WTC11 (cell line): ENCODE measurements at regions not wholly inside any gene's neighbourhood (a gene's known extent, or its start where the extent isn't known, plus 50 kb on each side); places are given as distances from the start of the nearest gene placed in this dataset.

Experiments
- ATAC-seq: fragments of 200-7000 bp; cut with Tn5 transposase; 2 replicates; pipeline ENCODE4 v1.10.0; 2021; ENCODE audit warnings: mild to moderate bottlenecking, moderate library complexity
- CTCF ChIA-PET: fragments of 300-600 bp; sonication (Branson Sonifier 250); formaldehyde crosslinking; loops from one replicate; lab custom pipeline; 2021; ENCODE audit warnings: antibody characterized with exemption; lab: Charles Lee
- POLR2A ChIA-PET: fragments of 350-600 bp; sonication (Branson Sonifier 250); formaldehyde crosslinking; loops from one replicate; lab custom pipeline; 2021; ENCODE audit warnings: antibody characterized with exemption; lab: Charles Lee
- DNase-seq: peaks from one replicate; pipeline ENCODE4 v3.0.0; 2021; ENCODE audit warnings: low spot score
- H3K27ac Mint-ChIP-seq: 2 replicates; pipeline ENCODE4 v1.8.0; 2021; ENCODE audit warnings: mixed read lengths
- H3K27me3 Mint-ChIP-seq: 2 replicates; pipeline ENCODE4 v1.8.0; 2021; ENCODE audit warnings: low read depth, mild to moderate bottlenecking, moderate library complexity, mixed read lengths
- H3K36me3 Mint-ChIP-seq: 2 replicates; pipeline ENCODE4 v1.8.0; 2021; ENCODE audit warnings: mixed read lengths
- H3K4me1 Mint-ChIP-seq: 2 replicates; pipeline ENCODE4 v1.8.0; 2022; ENCODE audit warnings: mixed read lengths
- H3K4me3 Mint-ChIP-seq: 2 replicates; pipeline ENCODE4 v1.8.0; 2021; ENCODE audit warnings: mild to moderate bottlenecking, moderate library complexity, mixed read lengths
- H3K9me3 Mint-ChIP-seq: 2 replicates; pipeline ENCODE4 v1.8.0; 2021; ENCODE audit warnings: mixed read lengths
- CREM ChIP-seq: sonication (generic); formaldehyde crosslinking; IDR thresholded peaks from 2 replicates; pipeline ENCODE4 v1.8.1; 2022; ENCODE audit warnings: mild to moderate bottlenecking, missing genetic modification reagents, moderate library complexity
- ESRRA ChIP-seq: sonication (generic); formaldehyde crosslinking; IDR thresholded peaks from 2 replicates; pipeline ENCODE4 v1.8.1; 2022; ENCODE audit warnings: mild to moderate bottlenecking, missing genetic modification reagents, borderline replicate concordance
- FOXP1 ChIP-seq: sonication (generic); formaldehyde crosslinking; IDR thresholded peaks from 2 replicates; pipeline ENCODE4 v1.8.0; 2022; ENCODE audit warnings: missing genetic modification reagents, mild to moderate bottlenecking, moderate library complexity, borderline replicate concordance
- GRHL2 ChIP-seq: fragments of 250-450 bp; sonication (Bioruptor Pico); IDR thresholded peaks from 2 replicates; pipeline ENCODE4 v1.8.0; 2022; ENCODE audit warnings: mild to moderate bottlenecking, moderate library complexity; ENCODE audit not compliant: insufficient replicate concordance, severe bottlenecking
- GTF2I ChIP-seq: fragments of 250-450 bp; sonication (Bioruptor Pico); conservative IDR thresholded peaks from 2 replicates; pipeline ENCODE4 v1.4.0; 2021; ENCODE audit warnings: mild to moderate bottlenecking
- HMGA2 ChIP-seq: fragments of 250-450 bp; sonication (Bioruptor Pico); IDR thresholded peaks from 2 replicates; pipeline ENCODE4 v1.4.0; 2021; ENCODE audit warnings: mild to moderate bottlenecking, moderate library complexity
- JUN ChIP-seq: sonication (generic); formaldehyde crosslinking; IDR thresholded peaks from 2 replicates; pipeline ENCODE4 v1.8.0; 2023; ENCODE audit warnings: mild to moderate bottlenecking, missing genetic modification reagents
- KAT7 ChIP-seq: sonication (generic); formaldehyde crosslinking; IDR thresholded peaks from 2 replicates; pipeline ENCODE4 v1.8.1; 2023; ENCODE audit warnings: missing genetic modification reagents, mild to moderate bottlenecking, borderline replicate concordance
- NFATC4 ChIP-seq: fragments of 250-450 bp; sonication (Bioruptor Pico); IDR thresholded peaks from 2 replicates; pipeline ENCODE4 v1.9.0; 2021; ENCODE audit warnings: mild to moderate bottlenecking
- NR1H2 ChIP-seq: sonication (generic); formaldehyde crosslinking; IDR thresholded peaks from 2 replicates; pipeline ENCODE4 v1.9.0; 2021; ENCODE audit warnings: mild to moderate bottlenecking, moderate library complexity, missing genetic modification reagents
- TCF7 ChIP-seq: sonication (generic); formaldehyde crosslinking; IDR thresholded peaks from 2 replicates; pipeline ENCODE4 v1.8.0; 2022; ENCODE audit warnings: mild to moderate bottlenecking, low read depth, missing genetic modification reagents, moderate library complexity
- ZNF121 ChIP-seq: sonication (generic); formaldehyde crosslinking; IDR thresholded peaks from 2 replicates; pipeline ENCODE4 v1.8.0; 2023; ENCODE audit warnings: missing genetic modification reagents
- ZNF138 ChIP-seq: sonication (generic); formaldehyde crosslinking; conservative IDR thresholded peaks from 2 replicates; pipeline ENCODE4 v1.8.1; 2022; ENCODE audit warnings: mild to moderate bottlenecking, moderate library complexity, missing genetic modification reagents
- ZNF671 ChIP-seq: fragments of 250-450 bp; sonication (Bioruptor Pico); IDR thresholded peaks from 2 replicates; pipeline ENCODE4 v1.8.0; 2021; ENCODE audit warnings: mild to moderate bottlenecking
- TF ChIP-seq, protein P1 (sequence below): fragments of 250-450 bp; sonication (Bioruptor Pico); IDR thresholded peaks from 2 replicates; pipeline ENCODE4 v1.8.0; 2021; ENCODE audit warnings: mild to moderate bottlenecking
- TF ChIP-seq, protein P2 (sequence below): sonication (generic); formaldehyde crosslinking; IDR thresholded peaks from 2 replicates; pipeline ENCODE4 v1.8.1; 2022; ENCODE audit warnings: mild to moderate bottlenecking, missing genetic modification reagents, moderate library complexity, borderline replicate concordance
- TF ChIP-seq, protein P3 (sequence below): sonication (generic); formaldehyde crosslinking; IDR thresholded peaks from 2 replicates; pipeline ENCODE4 v1.8.1; 2023; ENCODE audit warnings: mild to moderate bottlenecking, missing genetic modification reagents, borderline replicate concordance
- TF ChIP-seq, protein P4 (sequence below): sonication (generic); formaldehyde crosslinking; IDR thresholded peaks from 2 replicates; pipeline ENCODE4 v1.8.1; 2022; ENCODE audit warnings: missing genetic modification reagents, borderline replicate concordance
- TF ChIP-seq, protein P5 (sequence below): sonication (generic); formaldehyde crosslinking; IDR thresholded peaks from 2 replicates; pipeline ENCODE4 v1.8.1; 2023; ENCODE audit warnings: mild to moderate bottlenecking, missing genetic modification reagents, moderate library complexity
- TF ChIP-seq, protein P6 (sequence below): sonication (generic); formaldehyde crosslinking; IDR thresholded peaks from 2 replicates; pipeline ENCODE4 v1.8.1; 2022; ENCODE audit warnings: mild to moderate bottlenecking, moderate library complexity, missing genetic modification reagents

DNA sequence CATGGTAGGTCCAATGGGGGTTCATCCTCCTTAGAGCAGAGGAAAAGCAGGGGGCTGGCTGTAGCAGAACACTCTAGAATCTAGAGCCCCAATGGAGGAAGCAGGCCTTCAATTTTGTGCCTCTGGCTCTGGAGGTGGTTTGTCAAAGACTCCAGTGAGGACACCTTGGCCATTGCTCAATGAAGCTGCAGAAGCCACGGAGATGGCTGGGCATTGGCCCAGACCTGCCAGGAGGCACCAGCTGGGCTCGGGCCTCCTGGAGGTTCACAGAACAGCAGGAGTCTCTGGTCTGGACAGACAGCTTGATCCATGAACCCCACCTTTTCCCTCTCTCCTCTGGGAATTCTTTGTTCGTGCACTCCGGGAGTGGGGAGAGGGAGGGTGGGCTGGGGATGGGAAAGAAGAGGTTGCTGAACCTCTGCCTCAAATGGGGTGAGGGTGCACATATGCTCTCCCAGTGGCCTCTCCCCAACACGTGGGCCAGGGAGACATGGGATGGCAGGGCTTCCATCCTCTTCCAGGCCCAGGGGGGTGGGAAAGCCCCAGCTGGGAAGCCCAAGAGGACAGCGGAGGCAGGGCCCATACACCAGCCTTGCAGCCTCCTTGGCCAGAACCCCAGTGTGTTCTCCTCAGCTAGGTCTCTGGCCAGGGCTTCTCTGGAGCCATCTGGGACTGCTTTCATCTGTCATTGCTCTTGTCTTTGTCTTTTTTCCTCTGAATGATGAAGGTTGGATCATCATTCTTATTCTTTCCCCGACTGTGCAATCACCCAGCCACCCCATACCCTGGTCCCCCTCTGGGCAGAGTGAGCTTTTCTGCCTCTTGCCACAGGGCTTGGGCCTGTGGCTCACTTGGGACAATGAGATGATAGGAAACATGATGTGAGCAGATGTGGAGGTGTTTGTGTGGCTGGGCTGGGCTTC lies 1019.4 kb downstream of the BRD1 start:
- TF ChIP-seq GTF2I (CRISPR knock-in tag) (no peak), ESRRA (CRISPR knock-in tag) (no peak), NFATC4 (CRISPR knock-in tag) (no peak), NR1H2 (CRISPR knock-in tag) (no peak), ZNF121 (CRISPR knock-in tag) (no peak), HMGA2 (CRISPR knock-in tag) (no peak), FOXP1 (CRISPR knock-in tag) (no peak), GRHL2 (CRISPR knock-in tag) (no peak), ZNF671 (no peak), CREM (no peak), TCF7 (CRISPR knock-in tag) (no peak), JUN (CRISPR knock-in tag) (no peak), KAT7 (CRISPR knock-in tag) (no peak), ZNF138 (CRISPR knock-in tag) (no peak)
- TF ChIP-seq, protein P1, sequence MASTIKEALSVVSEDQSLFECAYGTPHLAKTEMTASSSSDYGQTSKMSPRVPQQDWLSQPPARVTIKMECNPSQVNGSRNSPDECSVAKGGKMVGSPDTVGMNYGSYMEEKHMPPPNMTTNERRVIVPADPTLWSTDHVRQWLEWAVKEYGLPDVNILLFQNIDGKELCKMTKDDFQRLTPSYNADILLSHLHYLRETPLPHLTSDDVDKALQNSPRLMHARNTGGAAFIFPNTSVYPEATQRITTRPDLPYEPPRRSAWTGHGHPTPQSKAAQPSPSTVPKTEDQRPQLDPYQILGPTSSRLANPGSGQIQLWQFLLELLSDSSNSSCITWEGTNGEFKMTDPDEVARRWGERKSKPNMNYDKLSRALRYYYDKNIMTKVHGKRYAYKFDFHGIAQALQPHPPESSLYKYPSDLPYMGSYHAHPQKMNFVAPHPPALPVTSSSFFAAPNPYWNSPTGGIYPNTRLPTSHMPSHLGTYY: no peak
- TF ChIP-seq, protein P2, sequence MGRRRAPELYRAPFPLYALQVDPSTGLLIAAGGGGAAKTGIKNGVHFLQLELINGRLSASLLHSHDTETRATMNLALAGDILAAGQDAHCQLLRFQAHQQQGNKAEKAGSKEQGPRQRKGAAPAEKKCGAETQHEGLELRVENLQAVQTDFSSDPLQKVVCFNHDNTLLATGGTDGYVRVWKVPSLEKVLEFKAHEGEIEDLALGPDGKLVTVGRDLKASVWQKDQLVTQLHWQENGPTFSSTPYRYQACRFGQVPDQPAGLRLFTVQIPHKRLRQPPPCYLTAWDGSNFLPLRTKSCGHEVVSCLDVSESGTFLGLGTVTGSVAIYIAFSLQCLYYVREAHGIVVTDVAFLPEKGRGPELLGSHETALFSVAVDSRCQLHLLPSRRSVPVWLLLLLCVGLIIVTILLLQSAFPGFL (CRISPR knock-in tag): no peak
- TF ChIP-seq, protein P3, sequence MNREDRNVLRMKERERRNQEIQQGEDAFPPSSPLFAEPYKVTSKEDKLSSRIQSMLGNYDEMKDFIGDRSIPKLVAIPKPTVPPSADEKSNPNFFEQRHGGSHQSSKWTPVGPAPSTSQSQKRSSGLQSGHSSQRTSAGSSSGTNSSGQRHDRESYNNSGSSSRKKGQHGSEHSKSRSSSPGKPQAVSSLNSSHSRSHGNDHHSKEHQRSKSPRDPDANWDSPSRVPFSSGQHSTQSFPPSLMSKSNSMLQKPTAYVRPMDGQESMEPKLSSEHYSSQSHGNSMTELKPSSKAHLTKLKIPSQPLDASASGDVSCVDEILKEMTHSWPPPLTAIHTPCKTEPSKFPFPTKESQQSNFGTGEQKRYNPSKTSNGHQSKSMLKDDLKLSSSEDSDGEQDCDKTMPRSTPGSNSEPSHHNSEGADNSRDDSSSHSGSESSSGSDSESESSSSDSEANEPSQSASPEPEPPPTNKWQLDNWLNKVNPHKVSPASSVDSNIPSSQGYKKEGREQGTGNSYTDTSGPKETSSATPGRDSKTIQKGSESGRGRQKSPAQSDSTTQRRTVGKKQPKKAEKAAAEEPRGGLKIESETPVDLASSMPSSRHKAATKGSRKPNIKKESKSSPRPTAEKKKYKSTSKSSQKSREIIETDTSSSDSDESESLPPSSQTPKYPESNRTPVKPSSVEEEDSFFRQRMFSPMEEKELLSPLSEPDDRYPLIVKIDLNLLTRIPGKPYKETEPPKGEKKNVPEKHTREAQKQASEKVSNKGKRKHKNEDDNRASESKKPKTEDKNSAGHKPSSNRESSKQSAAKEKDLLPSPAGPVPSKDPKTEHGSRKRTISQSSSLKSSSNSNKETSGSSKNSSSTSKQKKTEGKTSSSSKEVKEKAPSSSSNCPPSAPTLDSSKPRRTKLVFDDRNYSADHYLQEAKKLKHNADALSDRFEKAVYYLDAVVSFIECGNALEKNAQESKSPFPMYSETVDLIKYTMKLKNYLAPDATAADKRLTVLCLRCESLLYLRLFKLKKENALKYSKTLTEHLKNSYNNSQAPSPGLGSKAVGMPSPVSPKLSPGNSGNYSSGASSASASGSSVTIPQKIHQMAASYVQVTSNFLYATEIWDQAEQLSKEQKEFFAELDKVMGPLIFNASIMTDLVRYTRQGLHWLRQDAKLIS (CRISPR knock-in tag): no peak
- TF ChIP-seq, protein P4, sequence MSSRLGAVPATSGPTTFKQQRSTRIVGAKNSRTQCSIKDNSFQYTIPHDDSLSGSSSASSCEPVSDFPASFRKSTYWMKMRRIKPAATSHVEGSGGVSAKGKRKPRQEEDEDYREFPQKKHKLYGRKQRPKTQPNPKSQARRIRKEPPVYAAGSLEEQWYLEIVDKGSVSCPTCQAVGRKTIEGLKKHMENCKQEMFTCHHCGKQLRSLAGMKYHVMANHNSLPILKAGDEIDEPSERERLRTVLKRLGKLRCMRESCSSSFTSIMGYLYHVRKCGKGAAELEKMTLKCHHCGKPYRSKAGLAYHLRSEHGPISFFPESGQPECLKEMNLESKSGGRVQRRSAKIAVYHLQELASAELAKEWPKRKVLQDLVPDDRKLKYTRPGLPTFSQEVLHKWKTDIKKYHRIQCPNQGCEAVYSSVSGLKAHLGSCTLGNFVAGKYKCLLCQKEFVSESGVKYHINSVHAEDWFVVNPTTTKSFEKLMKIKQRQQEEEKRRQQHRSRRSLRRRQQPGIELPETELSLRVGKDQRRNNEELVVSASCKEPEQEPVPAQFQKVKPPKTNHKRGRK (CRISPR knock-in tag): no peak
- TF ChIP-seq, protein P5, sequence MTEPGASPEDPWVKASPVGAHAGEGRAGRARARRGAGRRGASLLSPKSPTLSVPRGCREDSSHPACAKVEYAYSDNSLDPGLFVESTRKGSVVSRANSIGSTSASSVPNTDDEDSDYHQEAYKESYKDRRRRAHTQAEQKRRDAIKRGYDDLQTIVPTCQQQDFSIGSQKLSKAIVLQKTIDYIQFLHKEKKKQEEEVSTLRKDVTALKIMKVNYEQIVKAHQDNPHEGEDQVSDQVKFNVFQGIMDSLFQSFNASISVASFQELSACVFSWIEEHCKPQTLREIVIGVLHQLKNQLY (CRISPR knock-in tag): no peak
- TF ChIP-seq, protein P6, sequence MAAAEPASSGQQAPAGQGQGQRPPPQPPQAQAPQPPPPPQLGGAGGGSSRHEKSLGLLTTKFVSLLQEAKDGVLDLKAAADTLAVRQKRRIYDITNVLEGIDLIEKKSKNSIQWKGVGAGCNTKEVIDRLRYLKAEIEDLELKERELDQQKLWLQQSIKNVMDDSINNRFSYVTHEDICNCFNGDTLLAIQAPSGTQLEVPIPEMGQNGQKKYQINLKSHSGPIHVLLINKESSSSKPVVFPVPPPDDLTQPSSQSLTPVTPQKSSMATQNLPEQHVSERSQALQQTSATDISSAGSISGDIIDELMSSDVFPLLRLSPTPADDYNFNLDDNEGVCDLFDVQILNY (CRISPR knock-in tag): no peak
- Mint-ChIP-seq H3K4me1 (no peaks in the 10 kb centered on the region), H3K4me3 (no peak overlapping the region), H3K9me3 (peaks cover 9% of the 10 kb centered on the region), H3K27ac (no peak overlapping the region), H3K27me3 (no peaks in the 10 kb centered on the region), H3K36me3 (no peaks in the 10 kb centered on the region)
- no peak for ATAC-seq
- ChIA-PET POLR2A (no interaction called here), CTCF (interaction anchor here (0.7 kb wide), 1 partner anchor 62 kb away, joined by 3 read pairs; no protein-coding TSS in a partner anchor)
- DNase-seq: no peak
